ENCODE measurements at regions not wholly inside any gene's neighbourhood (a gene's known extent, or its start where the extent isn't known, plus 50 kb on each side); places are given as distances from the start of the nearest gene placed in this dataset.

GRCh38 chr10:5310914-5311313 lies 53.9 kb upstream of the UCN3 start:
- DNase-seq = no peak

GRCh38 chr10:5311617-5312016 lies 53.1 kb upstream of the UCN3 start:
- no peak for DNase-seq

GRCh38 chr10:5314840-5315239 lies 49.9 kb upstream of the UCN3 start:
- no peak for DNase-seq

Data from fibroblast of skin of scalp (primary cell).